ENCODE measurements at regions not wholly inside any gene's neighbourhood (a gene's known extent, or its start where the extent isn't known, plus 50 kb on each side); places are given as distances from the start of the nearest gene placed in this dataset.
A peak's percentile ranks its signal among the peaks of the same experiment; 100 is the strongest.

- in situ Hi-C loops (cut with HindIII; ENCODE audit: low pct_unique_long_range_greater_than_20kb, low sequenced_read_pairs), result no loop called here
- no peak for TF ChIP-seq JUND (IDR thresholded peaks at IDR 0.05; ENCODE audit: low read depth)
Observed at GRCh38 chr20:57004416-57004815, 262.0 kb downstream of the BMP7 start.

GRCh38 chr20:57004951-57005933, 261.2 kb downstream of the BMP7 start:
- in situ Hi-C loops (cut with HindIII; ENCODE audit: low pct_unique_long_range_greater_than_20kb, low sequenced_read_pairs), result no loop called here
- no peak for TF ChIP-seq JUND (IDR thresholded peaks at IDR 0.05; ENCODE audit: low read depth)
- DNase-seq (ENCODE audit: low read depth in 1 of 2, low spot score in 1 of 2), result no peak

More at GRCh38 chr20:57004416-57004815, 262.0 kb downstream of the BMP7 start:
- no peak for DNase-seq (ENCODE audit: low read depth in 1 of 2, low spot score in 1 of 2)

- in situ Hi-C loops (cut with HindIII; ENCODE audit: low pct_unique_long_range_greater_than_20kb, low sequenced_read_pairs), result no loop called here
- no peak for DNase-seq (ENCODE audit: low read depth in 1 of 2, low spot score in 1 of 2)
- TF ChIP-seq JUND (IDR thresholded peaks at IDR 0.05; ENCODE audit: low read depth), result no peak
Observed at GRCh38 chr20:57006411-57007170, 259.9 kb downstream of the BMP7 start.

- no peak for TF ChIP-seq JUND (IDR thresholded peaks at IDR 0.05; ENCODE audit: low read depth)
- no peak for DNase-seq (ENCODE audit: low read depth in 1 of 2, low spot score in 1 of 2)
- in situ Hi-C loops (cut with HindIII; ENCODE audit: low pct_unique_long_range_greater_than_20kb, low sequenced_read_pairs), result no loop called here
Observed at GRCh38 chr20:57007171-57007540, 259.3 kb downstream of the BMP7 start.

GRCh38 chr20:57008217-57008616, 258.2 kb downstream of the BMP7 start:
- in situ Hi-C loops (cut with HindIII; ENCODE audit: low pct_unique_long_range_greater_than_20kb, low sequenced_read_pairs), result no loop called here
- DNase-seq (ENCODE audit: low read depth in 1 of 2, low spot score in 1 of 2), result no peak
- no peak for TF ChIP-seq JUND (IDR thresholded peaks at IDR 0.05; ENCODE audit: low read depth)

- DNase-seq (ENCODE audit: low read depth in 1 of 2, low spot score in 1 of 2), result no peak
- TF ChIP-seq JUND (IDR thresholded peaks at IDR 0.05; ENCODE audit: low read depth), result no peak
- in situ Hi-C loops (cut with HindIII; ENCODE audit: low pct_unique_long_range_greater_than_20kb, low sequenced_read_pairs), result no loop called here
Observed at GRCh38 chr20:57009355-57009754, 257.1 kb downstream of the BMP7 start.

- in situ Hi-C loops (cut with HindIII; ENCODE audit: low pct_unique_long_range_greater_than_20kb, low sequenced_read_pairs), result no loop called here
- DNase-seq (ENCODE audit: low read depth in 1 of 2, low spot score in 1 of 2), result no peak
Observed at GRCh38 chr20:57009775-57010174, 256.7 kb downstream of the BMP7 start.

GRCh38 chr20:57012691-57013090, 253.8 kb downstream of the BMP7 start:
- in situ Hi-C loops (cut with HindIII; ENCODE audit: low pct_unique_long_range_greater_than_20kb, low sequenced_read_pairs), result no loop called here
- no peak for DNase-seq (ENCODE audit: low read depth in 1 of 2, low spot score in 1 of 2)
- no peak for TF ChIP-seq JUND (IDR thresholded peaks at IDR 0.05; ENCODE audit: low read depth)

More at GRCh38 chr20:57009775-57010174, 256.7 kb downstream of the BMP7 start:
- TF ChIP-seq JUND (IDR thresholded peaks at IDR 0.05; ENCODE audit: low read depth), result no peak

- no peak for DNase-seq (ENCODE audit: low read depth in 1 of 2, low spot score in 1 of 2)
- TF ChIP-seq JUND (IDR thresholded peaks at IDR 0.05; ENCODE audit: low read depth), result no peak
- in situ Hi-C loops (cut with HindIII; ENCODE audit: low pct_unique_long_range_greater_than_20kb, low sequenced_read_pairs), result no loop called here
Observed at GRCh38 chr20:57013217-57013616, 253.2 kb downstream of the BMP7 start.

- TF ChIP-seq JUND (IDR thresholded peaks at IDR 0.05; ENCODE audit: low read depth), result no peak
- peak; percentile 60 for DNase-seq (ENCODE audit: low read depth in 1 of 2, low spot score in 1 of 2)
- in situ Hi-C loops (cut with HindIII; ENCODE audit: low pct_unique_long_range_greater_than_20kb, low sequenced_read_pairs), result no loop called here
Observed at GRCh38 chr20:57013741-57014140, 252.7 kb downstream of the BMP7 start.

- TF ChIP-seq JUND (IDR thresholded peaks at IDR 0.05; ENCODE audit: low read depth), result no peak
- DNase-seq (ENCODE audit: low read depth in 1 of 2, low spot score in 1 of 2), result no peak
- in situ Hi-C loops (cut with HindIII; ENCODE audit: low pct_unique_long_range_greater_than_20kb, low sequenced_read_pairs), result no loop called here
Observed at GRCh38 chr20:57020364-57020763, 246.1 kb downstream of the BMP7 start.

- DNase-seq (ENCODE audit: low read depth in 1 of 2, low spot score in 1 of 2), result peak in 1 of 2 experiments; percentile 30
- TF ChIP-seq JUND (IDR thresholded peaks at IDR 0.05; ENCODE audit: low read depth), result no peak
- in situ Hi-C loops (cut with HindIII; ENCODE audit: low pct_unique_long_range_greater_than_20kb, low sequenced_read_pairs), result no loop called here
Observed at GRCh38 chr20:57022306-57022705, 244.1 kb downstream of the BMP7 start.

- no peak for TF ChIP-seq JUND (IDR thresholded peaks at IDR 0.05; ENCODE audit: low read depth)
- no peak for DNase-seq (ENCODE audit: low read depth in 1 of 2, low spot score in 1 of 2)
- in situ Hi-C loops (cut with HindIII; ENCODE audit: low pct_unique_long_range_greater_than_20kb, low sequenced_read_pairs), result no loop called here
Observed at GRCh38 chr20:57023007-57023406, 243.4 kb downstream of the BMP7 start.
